Cardiac fibroblast (primary cell): ENCODE measurements at regions not wholly inside any gene's neighbourhood (a gene's known extent, or its start where the extent isn't known, plus 50 kb on each side); places are given as distances from the start of the nearest gene placed in this dataset.

ENCODE experiments used
- DNase-seq, 2 donors: peaks; one replicate each; pipeline versions ENCODE4 v3.0.0 to v3.0.0-alpha.2; 2010; ENCODE audit warnings: low read depth in 2 of 2
- H3K4me3 ChIP-seq, 2 donors: replicated peaks in 1 of 2; 1 replicate in 1 of 2; 2 replicates in 1 of 2; pipeline ENCODE4 v1.5.1; 2011; ENCODE audit warnings: low read depth in 2 of 2, low read length in 2 of 2, mild to moderate bottlenecking in 2 of 2, moderate library complexity in 1 of 2
- TF ChIP-seq, protein P1 (sequence below): IDR thresholded peaks from one replicate; pipeline ENCODE4 v1.5.1; 2011; ENCODE audit warnings: low read depth, mild to moderate bottlenecking, low read length, inconsistent platforms

DNA sequence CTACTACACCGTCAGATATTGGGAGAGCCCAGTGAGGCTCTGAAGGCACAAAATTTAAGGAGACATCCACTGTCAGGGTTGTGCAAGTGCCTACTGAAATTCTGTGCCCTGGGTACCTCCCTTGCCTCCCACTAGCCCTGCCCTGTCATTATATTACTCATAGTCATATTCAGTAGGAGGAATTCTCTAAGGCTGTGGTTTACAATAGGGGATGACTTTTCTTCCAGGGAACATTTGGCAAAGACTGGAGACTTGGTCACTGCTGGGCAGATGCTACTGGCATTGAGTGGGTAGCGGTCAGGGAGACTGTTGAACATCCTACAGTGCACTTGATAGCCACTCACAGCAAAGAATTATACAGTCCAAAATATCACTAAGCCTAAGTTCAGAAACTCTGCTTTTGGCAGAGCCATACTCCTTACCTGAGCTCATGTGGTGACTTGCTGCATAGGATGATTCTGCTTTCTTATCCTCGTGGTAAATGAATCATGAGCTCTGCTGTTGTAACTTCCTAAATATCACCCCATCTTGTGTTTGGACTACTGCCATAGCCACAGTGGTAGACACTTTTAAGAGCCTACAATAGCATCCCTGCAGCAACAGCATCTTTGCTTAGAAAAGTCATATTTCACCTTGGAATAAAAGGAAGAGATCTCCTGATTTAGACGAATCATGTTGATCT lies 563.4 kb upstream of the PLXNA2 start:
- no peak for DNase-seq
- TF ChIP-seq, protein P1, sequence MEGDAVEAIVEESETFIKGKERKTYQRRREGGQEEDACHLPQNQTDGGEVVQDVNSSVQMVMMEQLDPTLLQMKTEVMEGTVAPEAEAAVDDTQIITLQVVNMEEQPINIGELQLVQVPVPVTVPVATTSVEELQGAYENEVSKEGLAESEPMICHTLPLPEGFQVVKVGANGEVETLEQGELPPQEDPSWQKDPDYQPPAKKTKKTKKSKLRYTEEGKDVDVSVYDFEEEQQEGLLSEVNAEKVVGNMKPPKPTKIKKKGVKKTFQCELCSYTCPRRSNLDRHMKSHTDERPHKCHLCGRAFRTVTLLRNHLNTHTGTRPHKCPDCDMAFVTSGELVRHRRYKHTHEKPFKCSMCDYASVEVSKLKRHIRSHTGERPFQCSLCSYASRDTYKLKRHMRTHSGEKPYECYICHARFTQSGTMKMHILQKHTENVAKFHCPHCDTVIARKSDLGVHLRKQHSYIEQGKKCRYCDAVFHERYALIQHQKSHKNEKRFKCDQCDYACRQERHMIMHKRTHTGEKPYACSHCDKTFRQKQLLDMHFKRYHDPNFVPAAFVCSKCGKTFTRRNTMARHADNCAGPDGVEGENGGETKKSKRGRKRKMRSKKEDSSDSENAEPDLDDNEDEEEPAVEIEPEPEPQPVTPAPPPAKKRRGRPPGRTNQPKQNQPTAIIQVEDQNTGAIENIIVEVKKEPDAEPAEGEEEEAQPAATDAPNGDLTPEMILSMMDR, result no peak
- no peak overlapping the region for H3K4me3 ChIP-seq

DNA sequence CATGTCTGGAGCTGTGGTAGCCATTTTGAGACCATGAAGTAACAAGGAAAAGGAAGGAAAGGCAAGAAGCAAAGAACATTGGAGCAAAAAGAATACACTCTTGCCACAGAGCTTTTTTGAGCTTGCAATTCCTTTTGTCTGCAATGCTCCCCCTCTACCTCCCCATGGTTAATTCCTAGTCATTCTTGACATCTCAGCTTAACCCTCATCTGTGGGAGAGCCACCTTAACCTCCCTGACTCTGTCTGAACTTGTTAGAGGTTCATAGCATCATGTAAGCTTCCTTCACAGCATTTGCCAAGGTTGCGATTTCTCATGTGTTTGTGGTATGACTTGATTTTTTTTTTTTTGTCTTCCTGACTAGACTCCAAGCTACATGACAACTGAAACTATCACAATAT lies 564.1 kb upstream of the PLXNA2 start:
- no peak overlapping the region for H3K4me3 ChIP-seq
- DNase-seq, result no peak
- TF ChIP-seq, protein P1, result no peak

DNA sequence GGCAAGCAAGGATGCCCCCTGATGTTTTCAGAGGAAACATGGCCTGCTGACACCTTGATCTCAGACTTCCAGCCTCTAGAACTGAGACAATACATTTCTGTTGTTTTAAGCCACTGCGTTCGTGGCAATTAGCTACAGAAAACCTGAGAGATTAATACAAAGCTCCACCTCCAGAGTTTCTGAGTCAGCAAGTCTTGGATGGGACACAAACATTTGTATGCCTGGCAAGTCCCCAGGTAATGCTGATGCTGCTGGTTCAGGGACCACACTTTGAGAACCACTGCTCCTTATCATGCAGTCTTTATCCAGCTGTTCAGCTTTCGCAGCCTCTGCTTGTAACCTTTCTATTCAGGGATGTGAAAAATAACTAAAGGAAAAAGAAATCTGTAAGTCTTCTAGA lies 565.7 kb upstream of the PLXNA2 start:
- no peak for DNase-seq

DNA sequence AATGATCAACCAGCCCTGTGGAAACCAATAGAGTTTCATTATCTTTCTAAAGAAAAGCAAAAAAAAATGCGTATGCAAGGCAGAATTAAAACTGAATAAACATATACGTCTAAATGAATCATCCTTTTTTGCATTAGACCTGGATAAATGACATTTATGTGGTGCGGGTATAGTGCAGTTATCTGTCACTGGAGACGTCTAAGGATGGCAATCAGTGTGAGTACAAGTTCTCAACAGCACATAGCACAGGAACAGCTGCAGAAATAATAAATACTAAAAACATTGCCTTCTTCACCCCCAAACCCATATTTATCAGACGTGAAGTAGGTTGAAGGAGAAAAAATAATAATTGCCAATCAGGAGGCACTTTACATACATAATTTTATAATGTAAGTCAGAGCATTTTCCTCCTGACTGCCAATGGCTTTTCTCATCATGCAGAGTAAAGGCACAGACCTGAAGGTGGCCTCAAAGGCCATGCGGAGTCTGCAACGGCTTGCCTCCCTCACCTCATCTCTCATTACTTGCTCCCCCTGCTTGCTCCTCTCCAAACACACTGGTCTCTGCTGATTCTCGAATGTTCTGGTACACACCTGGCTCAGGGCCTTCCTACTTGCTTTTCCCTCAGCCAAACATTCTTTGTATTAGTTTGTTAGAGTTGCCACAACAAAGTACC lies 574.7 kb upstream of the PLXNA2 start:
- TF ChIP-seq, protein P1, result no peak
- no peak for DNase-seq
- H3K4me3 ChIP-seq, result no peak overlapping the region

More for the DNA sequence above, 565.7 kb upstream of the PLXNA2 start:
- H3K4me3 ChIP-seq, result no peak overlapping the region
- TF ChIP-seq, protein P1, result no peak

DNA sequence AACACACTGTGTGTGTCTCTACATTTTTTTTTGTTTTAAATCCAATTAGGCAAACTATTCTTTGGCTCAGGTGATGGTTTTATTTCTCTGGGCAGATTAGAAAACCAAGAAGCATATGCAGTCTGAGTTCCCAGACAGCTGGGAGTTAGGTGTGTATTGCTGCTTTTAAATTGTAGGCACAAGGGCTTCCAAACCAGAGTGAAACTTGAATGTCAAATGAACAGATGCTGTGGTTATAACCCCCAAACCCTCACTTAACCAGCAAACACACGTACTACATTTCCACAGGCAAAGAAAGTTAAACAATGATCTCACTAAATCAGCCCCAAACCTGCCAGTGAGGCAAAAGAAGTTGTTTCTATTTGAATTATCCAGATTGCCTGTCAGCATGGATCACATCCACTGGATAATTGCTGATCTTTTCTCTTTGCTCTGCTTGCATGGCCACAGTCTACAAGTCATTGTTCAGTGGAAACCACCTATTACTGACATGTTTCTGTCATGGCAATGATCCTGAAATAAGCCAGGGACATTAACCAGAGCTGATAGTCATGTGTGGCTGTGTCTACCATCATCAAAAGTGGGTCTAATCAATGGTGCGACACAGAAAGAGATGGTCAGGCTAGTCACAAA lies 576.5 kb upstream of the PLXNA2 start:
- DNase-seq, result no peak
- TF ChIP-seq, protein P1, result no peak
- no peak overlapping the region for H3K4me3 ChIP-seq

DNA sequence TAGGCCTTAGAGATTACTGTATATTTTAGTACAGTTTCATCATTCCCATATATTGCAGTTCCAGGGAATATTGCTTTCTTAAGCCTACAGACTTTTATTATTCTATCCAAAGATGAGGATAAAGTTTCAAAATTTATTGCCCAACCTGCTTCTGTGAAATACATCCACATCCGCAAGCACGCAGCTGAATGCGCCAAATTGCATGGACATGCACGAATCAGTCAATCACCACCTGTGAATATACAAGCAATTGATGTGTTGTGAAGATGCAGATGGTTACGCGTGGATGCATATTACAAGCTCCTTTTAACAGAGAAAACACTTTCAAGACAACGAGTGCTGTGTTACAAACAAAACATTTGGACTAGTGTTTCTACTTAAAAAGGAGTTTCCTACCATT lies 577.8 kb upstream of the PLXNA2 start:
- H3K4me3 ChIP-seq, result no peak overlapping the region
- TF ChIP-seq, protein P1, result no peak

More for the DNA sequence above, 577.8 kb upstream of the PLXNA2 start:
- no peak for DNase-seq
